ENCODE measurements at regions not wholly inside any gene's neighbourhood (a gene's known extent, or its start where the extent isn't known, plus 50 kb on each side); places are given as distances from the start of the nearest gene placed in this dataset.

- no peak for TF ChIP-seq TAF1 (IDR thresholded peaks at IDR 0.05; ENCODE audit: low read depth)
- no peak for TF ChIP-seq EP300 (conservative IDR thresholded peaks at IDR 0.05; ENCODE audit: poor library complexity, severe bottlenecking)
- TF ChIP-seq CTCF (IDR thresholded peaks at IDR 0.05; ENCODE audit: poor library complexity, severe bottlenecking), result no peak
- TF ChIP-seq EZH2 (IDR thresholded peaks at IDR 0.05; ENCODE audit: borderline replicate concordance, insufficient read depth, low read length, poor library complexity, severe bottlenecking), result no peak
- TF ChIP-seq REST (IDR thresholded peaks at IDR 0.05; ENCODE audit: borderline replicate concordance), result no peak
Observed at GRCh38 chr14:71240171-71240570, 332.9 kb downstream of the PCNX1 start.
